Epithelial cell of prostate (primary cell): ENCODE measurements at regions not wholly inside any gene's neighbourhood (a gene's known extent, or its start where the extent isn't known, plus 50 kb on each side); places are given as distances from the start of the nearest gene placed in this dataset.

Source experiments
- DNase-seq: peaks from one replicate; pipeline ENCODE4 v3.0.0-alpha.2; 2011; ENCODE audit warnings: low read depth, low spot score
- H3K27ac ChIP-seq: fragments of 450-650 bp; 2 replicates; pipeline ENCODE4 v1.5.1; 2017; ENCODE audit warnings: mild to moderate bottlenecking

DNA sequence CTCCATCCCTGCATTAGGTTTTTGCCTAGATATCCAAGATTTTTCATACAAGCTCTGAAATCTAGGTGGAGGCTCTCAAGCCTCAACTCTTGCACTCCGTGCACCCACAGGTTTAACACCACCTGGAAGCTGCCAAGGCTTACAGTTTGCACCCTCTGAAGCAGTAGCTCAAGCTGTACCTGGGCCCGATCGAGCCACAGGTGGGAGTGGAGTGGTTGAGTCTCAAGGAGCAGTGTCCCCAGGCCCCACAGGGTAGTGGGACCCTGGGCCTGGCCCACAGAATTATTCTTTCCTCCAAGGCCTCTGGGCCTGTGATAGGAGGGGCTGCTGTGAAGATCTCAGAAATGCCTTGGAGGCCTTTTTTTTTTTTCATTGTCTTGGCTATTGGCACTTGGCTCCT, 973.5 kb upstream of the MAP3K7 start:
- no peak overlapping the region for H3K27ac ChIP-seq
- no peak for DNase-seq

DNA sequence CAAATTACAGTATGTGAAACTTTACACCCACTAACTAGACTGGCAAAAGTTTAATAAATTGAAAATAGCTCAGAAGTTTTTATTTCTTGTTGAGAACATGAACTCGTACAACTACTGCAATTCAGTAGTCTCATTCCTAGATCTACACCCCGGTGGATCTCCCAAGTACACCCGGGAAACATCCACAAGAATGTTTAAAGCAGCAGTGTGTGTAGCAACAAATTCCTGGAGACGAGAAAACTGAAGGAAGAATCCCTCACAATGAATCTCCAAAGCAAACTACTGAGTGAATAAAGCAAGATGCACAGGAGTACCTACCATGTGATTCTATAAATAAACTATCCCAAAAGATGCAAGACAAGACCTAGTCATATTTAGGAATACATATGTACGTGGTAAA, 954.0 kb upstream of the MAP3K7 start:
- H3K27ac ChIP-seq, result no peak overlapping the region
- DNase-seq, result no peak

DNA sequence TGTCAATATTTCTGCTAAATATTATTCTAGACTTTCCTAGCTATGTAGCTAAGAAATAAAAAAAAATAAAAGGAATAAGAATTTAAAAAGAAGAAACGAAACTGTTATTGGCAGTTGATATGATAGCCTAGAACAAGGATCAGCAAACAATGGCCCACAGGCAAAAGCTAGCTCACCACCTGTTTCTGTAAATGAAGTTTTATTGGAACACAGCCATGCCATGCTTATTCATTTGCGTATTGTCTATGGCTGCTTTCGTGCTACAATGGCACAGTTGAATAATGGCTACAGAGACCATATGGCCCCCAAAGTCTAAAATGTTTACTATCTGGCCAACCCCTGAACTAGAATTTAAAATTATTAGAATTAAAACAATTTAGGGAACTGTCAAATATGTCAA, 952.6 kb upstream of the MAP3K7 start:
- no peak overlapping the region for H3K27ac ChIP-seq
- no peak for DNase-seq

- DNase-seq, result no peak
- H3K27ac ChIP-seq, result no peak overlapping the region
Measured at GRCh38 chr6:91538622-91539021, 951.8 kb upstream of the MAP3K7 start.

GRCh38 chr6:91534614-91535013, 947.7 kb upstream of the MAP3K7 start:
- DNase-seq, result no peak
- H3K27ac ChIP-seq, result no peak overlapping the region

- no peak overlapping the region for H3K27ac ChIP-seq
- no peak for DNase-seq
Measured at GRCh38 chr6:91523511-91523910, 936.6 kb upstream of the MAP3K7 start.

DNA sequence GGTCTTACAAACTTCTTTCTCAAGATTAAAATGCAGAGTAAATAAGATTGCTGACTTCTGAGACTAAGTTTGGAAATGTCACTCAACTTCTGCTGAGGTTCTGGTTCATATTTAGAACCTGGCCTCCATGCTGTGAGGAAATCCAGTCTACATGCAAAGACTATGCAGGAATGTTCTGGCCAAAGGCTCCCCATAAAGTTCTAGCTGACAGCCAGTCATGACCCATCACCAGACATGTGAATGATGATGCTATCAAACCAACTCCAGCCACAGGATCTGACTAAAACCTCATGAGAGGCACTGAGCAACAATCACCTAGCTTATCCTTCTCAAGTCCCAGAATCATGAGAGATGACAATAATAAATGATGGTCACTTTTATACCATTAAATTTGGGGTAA, 935.1 kb upstream of the MAP3K7 start:
- H3K27ac ChIP-seq, result no peak overlapping the region
- DNase-seq, result no peak

- DNase-seq, result no peak
- no peak overlapping the region for H3K27ac ChIP-seq
Measured at GRCh38 chr6:91509711-91510110, 922.8 kb upstream of the MAP3K7 start.

- DNase-seq, result no peak
- no peak overlapping the region for H3K27ac ChIP-seq
Measured at GRCh38 chr6:91509039-91509438, 922.2 kb upstream of the MAP3K7 start.

GRCh38 chr6:91506509-91506908, 919.6 kb upstream of the MAP3K7 start:
- H3K27ac ChIP-seq, result no peak overlapping the region
- DNase-seq, result no peak

DNA sequence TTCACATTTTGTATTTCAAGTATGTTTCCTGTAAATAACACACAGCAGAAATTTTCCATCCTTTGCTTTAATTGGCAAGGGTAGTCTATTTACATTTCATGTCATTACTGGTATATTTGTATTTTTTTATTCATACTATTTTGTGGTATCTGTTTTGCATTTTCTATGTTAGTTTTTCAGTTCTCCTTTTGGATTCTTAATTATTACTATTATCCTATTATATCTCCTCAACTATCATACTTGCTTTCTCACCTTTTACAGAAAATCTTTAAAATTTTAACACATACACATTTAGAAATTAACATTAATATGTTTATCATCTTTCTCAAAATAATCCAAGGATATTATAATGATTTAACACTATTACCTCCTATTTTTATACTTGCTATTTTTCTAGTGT, 918.3 kb upstream of the MAP3K7 start:
- no peak for DNase-seq
- no peak overlapping the region for H3K27ac ChIP-seq

- no peak for DNase-seq
- no peak overlapping the region for H3K27ac ChIP-seq
Measured at GRCh38 chr6:91501930-91502329, 915.1 kb upstream of the MAP3K7 start.

GRCh38 chr6:91500689-91501303, 913.9 kb upstream of the MAP3K7 start:
- DNase-seq, result no peak
- H3K27ac ChIP-seq, result no peak overlapping the region

GRCh38 chr6:91498576-91498975, 911.7 kb upstream of the MAP3K7 start:
- DNase-seq, result no peak
- H3K27ac ChIP-seq, result no peak overlapping the region

- no peak overlapping the region for H3K27ac ChIP-seq
Measured at GRCh38 chr6:91497770-91498169, 910.9 kb upstream of the MAP3K7 start.

GRCh38 chr6:91490671-91491301, 903.9 kb upstream of the MAP3K7 start:
- H3K27ac ChIP-seq, result no peak overlapping the region
- no peak for DNase-seq

More at GRCh38 chr6:91497770-91498169, 910.9 kb upstream of the MAP3K7 start:
- DNase-seq, result no peak

GRCh38 chr6:91487696-91488392, 901.0 kb upstream of the MAP3K7 start:
- DNase-seq, result no peak
- H3K27ac ChIP-seq, result no peak overlapping the region

- no peak for DNase-seq
- H3K27ac ChIP-seq, result no peak overlapping the region
Measured at GRCh38 chr6:91486200-91486599, 899.3 kb upstream of the MAP3K7 start.

DNA sequence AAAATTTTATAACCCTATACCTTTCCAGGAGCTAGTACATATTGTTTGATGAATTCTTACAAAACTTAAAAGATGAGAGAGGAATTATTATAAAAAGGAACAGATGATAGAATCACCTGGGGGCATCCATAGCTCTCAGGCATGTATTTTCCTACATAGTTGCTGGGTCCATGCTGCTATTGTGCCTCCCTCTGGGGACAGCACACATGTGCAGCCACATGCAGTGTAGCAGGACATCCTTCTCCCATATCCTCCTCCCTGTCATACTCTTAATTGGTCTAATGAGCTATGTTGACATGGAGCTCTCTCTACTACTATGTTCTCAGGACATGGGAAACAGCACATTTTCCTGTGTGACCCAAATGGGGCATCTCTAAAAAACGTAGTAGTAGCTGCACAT, 898.2 kb upstream of the MAP3K7 start:
- H3K27ac ChIP-seq, result no peak overlapping the region
- DNase-seq, result no peak

DNA sequence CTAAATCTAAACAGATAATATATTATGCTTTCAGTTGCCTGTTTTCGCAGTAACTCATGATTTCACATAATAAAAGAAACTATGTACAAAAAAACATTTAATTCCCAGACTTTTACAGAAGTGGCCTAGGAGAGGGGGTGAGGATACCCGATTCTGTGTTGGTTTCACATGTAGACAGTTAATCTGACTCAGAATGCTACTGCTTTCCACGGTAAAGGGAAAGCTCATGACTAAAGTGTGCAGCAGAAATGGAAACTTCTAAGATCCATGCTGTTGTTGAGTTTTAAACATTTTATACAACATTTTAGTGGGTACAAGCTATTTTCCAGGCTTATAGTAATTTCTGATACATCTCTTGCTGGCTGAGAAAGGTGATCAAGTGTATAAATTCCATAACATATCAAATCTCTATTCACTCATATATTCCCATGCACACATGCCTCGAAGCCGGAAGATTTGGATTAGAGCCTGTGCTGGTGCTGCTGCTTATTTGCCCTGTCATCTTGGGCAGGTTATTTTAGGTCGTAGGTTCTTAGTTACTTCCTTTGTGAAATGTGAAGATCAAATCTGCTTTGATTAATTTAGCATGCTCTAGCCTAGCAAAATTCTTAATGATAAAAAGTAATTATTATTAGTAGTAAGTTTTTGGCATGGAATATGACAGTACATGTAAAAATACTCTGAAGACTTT, 896.7 kb upstream of the MAP3K7 start:
- no peak overlapping the region for H3K27ac ChIP-seq
- no peak for DNase-seq

DNA sequence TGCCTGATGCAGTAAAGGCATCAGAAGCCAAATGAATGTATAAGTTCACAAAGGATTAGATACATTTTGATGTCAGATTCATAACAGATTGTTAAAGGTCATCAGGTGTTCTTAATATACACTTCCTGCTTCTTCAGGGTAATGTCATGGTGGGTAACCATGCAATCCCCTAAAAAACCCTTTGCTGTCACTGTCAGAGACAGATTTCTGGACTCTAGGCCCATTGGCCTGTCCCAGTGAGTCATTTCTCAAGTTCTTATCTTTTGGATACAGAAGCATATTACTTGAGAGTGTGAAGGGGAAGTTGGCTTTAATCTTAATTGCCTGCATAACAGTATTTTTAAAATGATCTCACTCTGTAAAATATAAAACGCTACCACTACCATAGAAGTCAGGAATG, 895.6 kb upstream of the MAP3K7 start:
- DNase-seq, result no peak
- no peak overlapping the region for H3K27ac ChIP-seq
